Adrenal gland (tissue), 9 donors: ENCODE measurements at regions not wholly inside any gene's neighbourhood (a gene's known extent, or its start where the extent isn't known, plus 50 kb on each side); places are given as distances from the start of the nearest gene placed in this dataset.

ENCODE experiments used
- DNase-seq, 7 donors: peaks; one replicate each; pipeline ENCODE4 v3.0.0-alpha.2; 2019 to 2020
- H3K27ac ChIP-seq, 5 donors: fragments of 200-600 bp; sonication (generic) in 4 of 5; 1 replicate in 3 of 5; 2 replicates in 2 of 5; pipeline versions ENCODE4 v1.5.1 to v1.8.0; 2016 to 2020; ENCODE audit warnings: mild to moderate bottlenecking in 1 of 5
- H3K27me3 ChIP-seq: fragments of 200-600 bp; 2 replicates; pipeline ENCODE4 v1.8.0; 2021
- H3K36me3 ChIP-seq, 2 donors: fragments of 200-600 bp; replicated peaks in 1 of 2; 1 replicate in 1 of 2; 2 replicates in 1 of 2; pipeline versions ENCODE4 v1.5.1 to v1.8.0; 2018 to 2022
- H3K4me1 ChIP-seq, 2 donors: fragments of 200-600 bp; replicated peaks in 1 of 2; 1 replicate in 1 of 2; 2 replicates in 1 of 2; pipeline versions ENCODE4 v1.5.1 to v1.8.0; 2018 to 2021
- H3K4me3 ChIP-seq, 4 donors: fragments of 200-600 bp; sonication (generic) in 3 of 4; one replicate each; pipeline ENCODE4 v1.5.1; 2016 to 2018
- H3K9me3 ChIP-seq, 3 donors: fragments of 200-600 bp; sonication (generic) in 1 of 3; replicated peaks in 1 of 3; 1 replicate in 2 of 3; 2 replicates in 1 of 3; pipeline versions ENCODE4 v1.5.1 to v1.8.0; 2016 to 2021
- CTCF ChIP-seq, 6 experiments: fragments of 450-650 bp in 4 of 6; fragments of 200-600 bp in 2 of 6; sonication (generic) in 1 of 6; IDR thresholded peaks; 1 replicate in 5 of 6; 2 replicates in 1 of 6; pipeline versions ENCODE4 v1.5.1 to v1.8.0; 2016 to 2021; ENCODE audit warnings: antibody characterized with exemption in 6 of 6, mild to moderate bottlenecking in 2 of 6, moderate library complexity in 1 of 6
- POLR2A ChIP-seq, 2 donors: fragments of 450-650 bp; IDR thresholded peaks; one replicate each; pipeline ENCODE4 v1.6.1; 2017; ENCODE audit warnings: antibody characterized with exemption in 2 of 2, mild to moderate bottlenecking in 2 of 2, moderate library complexity in 1 of 2
- WGBS, 4 donors: extraction: QIAGEN DNeasy Blood & Tissue Kit in 2 of 4; methylation state at CpG; one replicate each; pipeline versions ENCODE4 v1.1.5 to v1.1.7; 2013 to 2017; 5-methylcytosine and 5-hydroxymethylcytosine counted together
- intact Hi-C, 2 donors: fragments of 100-400 bp; cut with DNase I; formaldehyde crosslinking; loops; one replicate each; pipeline versions ENCODE4 v1.14.1 to v1.15.0; 2022 to 2023
- donor health status: healthy with polysubstance abuse.
- donor health status: Bipolar disorder and iron deficiency.
- donor health status: DM: yes; HTN: yes; CAD: no.
- donor health status: DM: no; HTN: no; CAD: no.
- donor health status: DM: no; HTN: no; CAD: no.

- H3K36me3 ChIP-seq, result no peaks in the 10 kb centered on the region
- no peaks in the 10 kb centered on the region for H3K4me1 ChIP-seq
- no peaks in the 10 kb centered on the region for H3K27me3 ChIP-seq
- intact Hi-C loops, result no loop called here
- TF ChIP-seq POLR2A (IDR thresholded peaks at IDR 0.05) (no peak), CTCF (IDR thresholded peaks at IDR 0.05) (no peak)
- DNase-seq, result no peak
- H3K9me3 ChIP-seq, result no peaks in the 10 kb centered on the region
- no peak overlapping the region for H3K4me3 ChIP-seq
- H3K27ac ChIP-seq, result no peak overlapping the region
- 48 to 65% (median 56%) methylated on average over 5 of the region's 5 CpGs for WGBS, 4 donors
Measured at GRCh38 chr6:100311707-100312251, 152.9 kb downstream of the SIM1 start.

GRCh38 chr6:100309174-100309573 is 155.5 kb downstream of the SIM1 start:
- intact Hi-C loops, result no loop called here
- WGBS, 4 donors, result 61 to 73% (median 68%) methylated on average over 3 of the region's 3 CpGs

GRCh38 chr6:100307561-100307960 is 157.2 kb downstream of the SIM1 start:
- Histone ChIP-seq H3K4me3 (no peak overlapping the region), H3K36me3 (no peaks in the 10 kb centered on the region), H3K9me3 (no peaks in the 10 kb centered on the region), H3K27ac (no peak overlapping the region), H3K4me1 (no peaks in the 10 kb centered on the region), H3K27me3 (no peaks in the 10 kb centered on the region)
- WGBS, 4 donors, result 85 to 96% (median 91%) methylated on average over 1 of the region's 1 CpG
- intact Hi-C loops, result no loop called here
- no peak for DNase-seq
- TF ChIP-seq CTCF (IDR thresholded peaks at IDR 0.05), result no peak
- no peak for TF ChIP-seq POLR2A (IDR thresholded peaks at IDR 0.05)

More at GRCh38 chr6:100309174-100309573, 155.5 kb downstream of the SIM1 start:
- no peak for DNase-seq
- Histone ChIP-seq H3K4me1 (no peaks in the 10 kb centered on the region), H3K27me3 (no peaks in the 10 kb centered on the region), H3K9me3 (no peaks in the 10 kb centered on the region), H3K36me3 (no peaks in the 10 kb centered on the region), H3K27ac (no peak overlapping the region), H3K4me3 (no peak overlapping the region)
- no peak for TF ChIP-seq POLR2A (IDR thresholded peaks at IDR 0.05)
- TF ChIP-seq CTCF (IDR thresholded peaks at IDR 0.05), result no peak

GRCh38 chr6:100305209-100305869 is 159.4 kb downstream of the SIM1 start:
- Histone ChIP-seq H3K27ac (no peak overlapping the region), H3K9me3 (no peaks in the 10 kb centered on the region), H3K27me3 (no peaks in the 10 kb centered on the region), H3K4me1 (no peaks in the 10 kb centered on the region), H3K4me3 (no peak overlapping the region), H3K36me3 (no peaks in the 10 kb centered on the region)
- intact Hi-C loops, result no loop called here
- WGBS, 4 donors, result 29 to 41% (median 35%) methylated on average over 2 of the region's 2 CpGs
- no peak for TF ChIP-seq CTCF (IDR thresholded peaks at IDR 0.05)
- no peak for DNase-seq
